ENCODE measurements at regions not wholly inside any gene's neighbourhood (a gene's known extent, or its start where the extent isn't known, plus 50 kb on each side); places are given as distances from the start of the nearest gene placed in this dataset.

- dilution Hi-C loops (cut with HindIII; ENCODE audit: low sequenced_read_pairs, unreplicated experiment), result no loop called here
- in situ Hi-C loops (cut with MboI; ENCODE audit: low sequenced_read_pairs), result no loop called here
Observed at GRCh38 chr4:138879757-138880156, 135.8 kb upstream of the NOCT start.

More at GRCh38 chr4:138879757-138880156, 135.8 kb upstream of the NOCT start:
- CTCF ChIA-PET, result no interaction called here
- POLR2A ChIA-PET (ENCODE audit: unreplicated experiment), result no interaction called here
- Histone ChIP-seq H2BK15ac (ENCODE audit: low read depth, low read length) (no peak overlapping the region), H2AFZ (replicated peaks; ENCODE audit: low read length, poor library complexity) (no peak overlapping the region), H2AK9ac (replicated peaks; ENCODE audit: low read depth, low read length, poor library complexity) (no peak overlapping the region), H3K9me1 (ENCODE audit: insufficient read depth, low read length) (peaks cover 9% of the 10 kb centered on the region), H4K8ac (ENCODE audit: low read depth in 2 of 2, low read length in 2 of 2) (no peak overlapping the region), H4K5ac (ENCODE audit: low read depth, low read length) (no peak overlapping the region), H3K23ac (ENCODE audit: low read depth, low read length) (no peak overlapping the region), H2BK120ac (ENCODE audit: low read depth, low read length) (no peak overlapping the region), H3K56ac (ENCODE audit: extremely low read depth, insufficient read depth, low read length) (no peak overlapping the region), H3K4me1 (ENCODE audit: control insufficient read depth, insufficient read depth, low read length) (peaks cover 9% of the 10 kb centered on the region), H3K36me3 (ENCODE audit: control insufficient read depth, insufficient read depth, low read length) (no peaks in the 10 kb centered on the region), H2BK5ac (ENCODE audit: low read depth, low read length, poor library complexity, severe bottlenecking) (no peak overlapping the region), H4K91ac (ENCODE audit: insufficient read depth, low read depth, low read length) (no peak overlapping the region), H3K27me3 (ENCODE audit: control insufficient read depth, insufficient read depth, low read length) (peaks cover 2% of the 10 kb centered on the region; the same call in 1 of the 2 replicates), H3K4me2 (ENCODE audit: low read depth, low read length) (no peak overlapping the region), H2BK20ac (ENCODE audit: low read depth, low read length) (no peak overlapping the region), H3K4me3 (ENCODE audit: insufficient read depth, low read depth, low read length) (no peak overlapping the region), H2AK5ac (ENCODE audit: low read depth, low read length) (no peak overlapping the region), H3K4ac (ENCODE audit: low read depth, low read length) (no peak overlapping the region), H3K14ac (replicated peaks; ENCODE audit: low read depth, low read length) (no peak overlapping the region), H3K79me1 (ENCODE audit: low read depth in 1 of 2, low read length in 2 of 2) (no peaks in the 10 kb centered on the region), H3K9me3 (ENCODE audit: control insufficient read depth, insufficient read depth, low read length) (no peaks in the 10 kb centered on the region), H4K20me1 (ENCODE audit: insufficient read depth, low read length) (no peaks in the 10 kb centered on the region), H3K27ac (ENCODE audit: insufficient read depth, low read length) (no peak overlapping the region), H3K18ac (ENCODE audit: low read depth, low read length) (no peak overlapping the region), H3K9ac (ENCODE audit: low read depth, low read length) (no peak overlapping the region)
- BruUV-seq (replicated peaks), result no TSS peak
- DNase-seq, result no peak
- TF ChIP-seq MXI1 (IDR thresholded peaks at IDR 0.05; ENCODE audit: borderline replicate concordance, low read depth, low read length) (no peak), FOS (IDR thresholded peaks at IDR 0.05; ENCODE audit: low read depth, low read length) (no peak), RFX5 (IDR thresholded peaks at IDR 0.05; ENCODE audit: low read depth, low read length) (no peak), NFE2L2 (IDR thresholded peaks at IDR 0.05; ENCODE audit: low read depth, low read length) (no peak)
- TF ChIP-seq, protein P1, sequence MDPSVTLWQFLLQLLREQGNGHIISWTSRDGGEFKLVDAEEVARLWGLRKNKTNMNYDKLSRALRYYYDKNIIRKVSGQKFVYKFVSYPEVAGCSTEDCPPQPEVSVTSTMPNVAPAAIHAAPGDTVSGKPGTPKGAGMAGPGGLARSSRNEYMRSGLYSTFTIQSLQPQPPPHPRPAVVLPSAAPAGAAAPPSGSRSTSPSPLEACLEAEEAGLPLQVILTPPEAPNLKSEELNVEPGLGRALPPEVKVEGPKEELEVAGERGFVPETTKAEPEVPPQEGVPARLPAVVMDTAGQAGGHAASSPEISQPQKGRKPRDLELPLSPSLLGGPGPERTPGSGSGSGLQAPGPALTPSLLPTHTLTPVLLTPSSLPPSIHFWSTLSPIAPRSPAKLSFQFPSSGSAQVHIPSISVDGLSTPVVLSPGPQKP (IDR thresholded peaks at IDR 0.05; ENCODE audit: borderline replicate concordance, low read depth, low read length), result no peak
- intact Hi-C loops (cut with micrococcal nuclease), result loop anchor here (10.0 kb wide), 2 partner anchors 385 to 655 kb away; no protein-coding TSS in a partner anchor
- no peak for ATAC-seq (ENCODE audit: low read depth)
- no CpG with 5 or more reads among the region's 3 CpGs for WGBS, 2 experiments (ENCODE audit: extremely low coverage in 2 of 2, insufficient read length in 1 of 2)
